ENCODE measurements at regions not wholly inside any gene's neighbourhood (a gene's known extent, or its start where the extent isn't known, plus 50 kb on each side); places are given as distances from the start of the nearest gene placed in this dataset.

- Histone ChIP-seq H3K36me3 (ENCODE audit: control insufficient read depth, insufficient read depth, low read length) (no peaks in the 10 kb centered on the region), H2AFZ (ENCODE audit: low read depth, low read length) (no peak overlapping the region), H3K4me2 (ENCODE audit: insufficient read depth, low read length) (no peak overlapping the region), H3K9ac (ENCODE audit: insufficient read depth in 1 of 2, low read depth in 2 of 2, low read length in 2 of 2) (no peak overlapping the region), H3K9me3 (replicated peaks; ENCODE audit: control insufficient read depth, insufficient read depth, low read depth, low read length) (no peaks in the 10 kb centered on the region), H3K27ac (ENCODE audit: extremely low read depth, low read depth, low read length) (no peak overlapping the region), H4K20me1 (replicated peaks; ENCODE audit: control insufficient read depth, insufficient read depth, low read length) (no peaks in the 10 kb centered on the region; the same call in 1 of the 2 replicates), H3K4me3 (no peak overlapping the region), H3K9me1 (ENCODE audit: control insufficient read depth, insufficient read depth, low read length) (no peaks in the 10 kb centered on the region), H3K4me1 (replicated peaks in 1 of 2; ENCODE audit: control insufficient read depth in 2 of 2, insufficient read depth in 2 of 2, low read length in 2 of 2) (peaks cover 0 to 4% of the 10 kb centered on the region in 2 experiments; a peak in 1 of 5 replicates), H3K79me2 (ENCODE audit: control insufficient read depth, insufficient read depth, low read length) (no peaks in the 10 kb centered on the region), H3K27me3 (ENCODE audit: control insufficient read depth in 2 of 2, insufficient read depth in 2 of 2, low read length in 2 of 2) (peaks cover 13 to 32% of the 10 kb centered on the region in 2 experiments; a peak in 4 of 5 replicates)
- no peak for ATAC-seq
- CTCF ChIA-PET (ENCODE audit: low intra/inter-chr PET ratio), result no interaction called here
- TF ChIP-seq MEIS2 (IDR thresholded peaks at IDR 0.05; ENCODE audit: partially characterized antibody) (peak; percentile 21), ZNF224 (CRISPR knock-in tag; IDR thresholded peaks at IDR 0.05) (no peak)
- TF ChIP-seq, protein P1, sequence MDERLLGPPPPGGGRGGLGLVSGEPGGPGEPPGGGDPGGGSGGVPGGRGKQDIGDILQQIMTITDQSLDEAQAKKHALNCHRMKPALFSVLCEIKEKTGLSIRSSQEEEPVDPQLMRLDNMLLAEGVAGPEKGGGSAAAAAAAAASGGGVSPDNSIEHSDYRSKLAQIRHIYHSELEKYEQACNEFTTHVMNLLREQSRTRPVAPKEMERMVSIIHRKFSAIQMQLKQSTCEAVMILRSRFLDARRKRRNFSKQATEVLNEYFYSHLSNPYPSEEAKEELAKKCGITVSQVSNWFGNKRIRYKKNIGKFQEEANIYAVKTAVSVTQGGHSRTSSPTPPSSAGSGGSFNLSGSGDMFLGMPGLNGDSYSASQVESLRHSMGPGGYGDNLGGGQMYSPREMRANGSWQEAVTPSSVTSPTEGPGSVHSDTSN (CRISPR knock-in tag; IDR thresholded peaks at IDR 0.05; ENCODE audit: low read depth), result no peak
- TF ChIP-seq, protein P1 (tag; conservative IDR thresholded peaks at IDR 0.05; ENCODE audit: low read depth), result peak; percentile 43; the same call in 1 of the 2 replicates
- no peak for FAIRE-seq
- no peak for DNase-seq (ENCODE audit: extremely low read depth in 1 of 4, low spot score in 3 of 4)
- POLR2A ChIA-PET, result no interaction called here
- in situ Hi-C loops (cut with MboI) (loop anchor here (5.0 kb wide), 1 partner anchor 233 kb away; no protein-coding TSS in a partner anchor), intact Hi-C loops (cut with micrococcal nuclease) (no loop called here)
- no TSS peak for BruUV-seq (replicated peaks)
- 2% methylated on average over 17 of the region's 23 CpGs for WGBS (ENCODE audit: insufficient coverage, low coverage, missing lambda C conversion rate)
Observed at GRCh38 chr2:71785516-71785981, 332.2 kb downstream of the DYSF start.

Data from K562 (cell line).